HG02870 (cell line): ENCODE measurements at regions not wholly inside any gene's neighbourhood (a gene's known extent, or its start where the extent isn't known, plus 50 kb on each side); places are given as distances from the start of the nearest gene placed in this dataset.
"Not testable (repeated sequence)": the region's sequence is repeated elsewhere in the genome, so short reads cannot be mapped to it uniquely, and the experiment has no call there.

Experiments
- ATAC-seq: cut with Tn5 transposase; IDR thresholded peaks from one replicate; pipeline ENCODE4 v1.9.1; 2021; ENCODE audit warnings: mild to moderate bottlenecking, moderate library complexity; ENCODE audit not compliant: unreplicated experiment

GRCh38 chr6:85866758-85867401, 224.2 kb upstream of the SYNCRIP start:
- no peak for ATAC-seq

DNA sequence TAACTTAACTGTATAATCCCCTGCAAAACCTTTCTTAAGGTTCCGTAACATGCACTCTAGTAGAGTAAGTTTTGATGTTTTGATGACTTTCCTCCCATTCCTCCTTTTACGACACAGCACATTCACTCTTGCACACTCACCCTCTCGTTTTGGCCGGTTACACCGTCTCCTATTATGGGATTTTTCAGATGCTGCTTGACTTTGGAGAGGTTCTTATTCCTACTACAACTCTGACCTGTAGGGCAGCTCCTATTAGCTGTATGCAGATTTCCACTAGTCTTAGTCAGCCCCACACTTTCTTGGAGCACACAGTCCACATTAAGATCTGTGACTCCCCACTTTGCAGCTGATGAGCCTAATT, 223.7 kb upstream of the SYNCRIP start:
- no peak for ATAC-seq

GRCh38 chr6:85865420-85866369, 223.0 kb upstream of the SYNCRIP start:
- ATAC-seq, result no peak

DNA sequence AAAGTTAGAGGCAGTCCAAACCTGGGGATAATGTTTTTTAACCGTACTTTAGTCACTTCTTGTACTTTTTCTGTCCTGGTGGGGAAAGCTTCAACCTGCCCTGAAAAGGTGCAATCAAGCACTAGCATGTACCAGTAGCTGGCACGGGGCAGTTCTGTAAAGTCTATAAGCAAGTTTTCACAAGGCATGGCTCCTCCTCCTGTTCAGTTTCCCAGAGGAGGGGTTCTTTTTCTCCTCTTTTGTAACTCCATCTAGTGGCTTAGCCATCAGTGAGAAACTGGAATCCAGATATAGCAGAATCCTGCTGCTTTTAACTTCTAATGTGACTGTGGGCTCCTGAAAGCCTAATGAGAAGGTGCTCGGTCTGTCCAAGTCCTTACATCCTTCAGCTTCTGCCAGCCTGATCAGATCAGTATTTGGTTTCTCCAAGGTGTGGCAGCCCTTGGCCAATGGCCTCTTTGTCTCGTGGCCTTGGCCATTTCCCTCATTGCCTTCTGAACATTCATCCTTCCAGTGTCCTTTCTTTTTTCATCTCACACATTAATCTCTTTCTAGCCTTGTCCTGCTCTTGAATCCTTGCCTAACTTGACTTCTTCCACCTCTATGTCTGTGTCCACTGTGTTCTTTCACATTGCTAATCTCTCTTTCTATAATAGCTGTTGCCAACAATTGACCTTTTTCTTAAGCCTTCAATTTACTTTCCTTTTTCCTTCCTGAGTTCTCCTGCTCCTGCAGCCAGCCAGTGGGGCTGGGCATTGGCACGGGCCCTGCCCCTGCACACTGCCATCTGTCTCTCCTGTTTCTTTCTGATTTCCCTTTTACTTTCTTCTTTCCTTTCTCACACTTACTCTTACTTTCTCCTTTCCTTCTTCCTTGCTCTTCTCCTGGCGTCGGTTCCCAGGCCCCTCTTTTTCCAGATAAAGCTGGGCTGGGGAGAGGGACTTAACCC, 222.0 kb upstream of the SYNCRIP start:
- ATAC-seq, result no peak

DNA sequence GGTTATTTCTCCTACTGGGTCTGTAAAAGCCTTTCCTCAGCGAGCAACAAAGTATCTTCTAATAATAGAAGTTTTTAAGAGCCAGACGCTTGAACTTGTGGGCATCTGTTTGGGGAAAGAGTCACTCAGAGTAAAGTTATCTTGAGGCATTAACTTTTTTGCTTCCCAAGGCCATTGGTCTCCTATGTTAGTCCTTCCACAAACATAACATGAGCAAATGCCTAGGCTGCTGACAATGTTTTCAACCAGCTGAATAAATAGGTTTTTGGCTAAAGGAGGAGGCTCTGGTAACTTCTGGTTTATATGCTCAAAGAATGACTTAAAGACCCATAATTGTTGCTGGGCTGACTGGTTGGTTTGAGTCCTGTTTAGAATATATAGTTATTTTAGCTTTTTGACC, 213.5 kb upstream of the SYNCRIP start:
- ATAC-seq, result no peak

DNA sequence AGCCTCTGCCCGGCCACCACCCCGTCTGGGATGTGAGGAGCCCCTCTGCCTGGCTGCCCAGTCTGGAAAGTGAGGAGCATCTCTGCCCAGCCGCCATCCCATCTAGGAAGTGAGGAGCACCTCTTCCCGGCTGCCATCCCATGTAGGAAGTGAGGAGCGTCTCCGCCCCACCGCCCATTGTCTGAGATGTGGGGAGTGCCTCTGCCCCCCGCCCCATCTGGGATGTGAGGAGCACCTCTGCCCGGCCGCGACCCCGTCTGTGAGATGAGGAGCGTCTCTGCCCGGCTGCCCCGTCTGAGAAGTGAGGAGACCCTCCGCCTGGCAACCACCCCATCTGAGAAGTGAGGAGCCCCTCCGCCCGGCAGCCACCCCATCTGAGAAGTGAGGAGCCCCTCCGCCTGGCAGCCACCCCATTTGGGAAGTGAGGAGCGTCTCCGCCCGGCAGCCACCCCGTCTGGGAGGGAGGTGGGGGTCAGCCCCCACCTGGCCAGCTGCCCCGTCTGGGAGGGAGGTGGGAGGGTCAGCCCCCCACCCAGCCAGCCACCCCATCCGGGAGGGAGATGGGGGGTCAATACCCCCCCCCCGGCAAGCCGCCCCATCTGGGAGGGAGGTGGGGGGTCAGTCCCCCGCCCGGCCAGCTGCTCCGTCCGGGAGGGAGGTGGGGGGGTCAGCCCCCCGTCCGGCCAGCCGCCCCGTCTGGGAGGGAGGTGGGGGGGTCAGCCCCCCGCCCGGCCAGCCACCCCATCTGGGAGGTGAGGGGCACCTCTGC, 195.8 kb upstream of the SYNCRIP start:
- not testable (repeated sequence) for ATAC-seq

DNA sequence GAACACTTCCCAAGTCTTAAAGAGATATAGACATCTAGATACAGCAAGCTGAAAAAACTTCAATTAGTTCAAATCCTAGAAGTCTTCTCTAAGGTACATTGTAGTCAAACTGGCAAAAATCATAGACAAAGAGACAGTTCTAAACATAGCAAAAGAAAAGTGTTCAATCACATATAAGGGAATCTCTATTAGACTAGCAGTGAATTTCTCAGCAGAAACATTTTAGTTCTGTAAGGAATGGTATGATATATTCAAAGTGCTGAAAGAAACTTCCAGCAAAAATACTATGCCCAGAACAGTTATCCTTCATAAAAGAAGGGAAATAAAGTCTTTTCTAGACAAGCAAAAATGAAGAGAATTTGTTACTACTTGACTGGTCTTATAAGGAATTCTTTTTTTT, 186.3 kb upstream of the SYNCRIP start:
- ATAC-seq, result no peak

DNA sequence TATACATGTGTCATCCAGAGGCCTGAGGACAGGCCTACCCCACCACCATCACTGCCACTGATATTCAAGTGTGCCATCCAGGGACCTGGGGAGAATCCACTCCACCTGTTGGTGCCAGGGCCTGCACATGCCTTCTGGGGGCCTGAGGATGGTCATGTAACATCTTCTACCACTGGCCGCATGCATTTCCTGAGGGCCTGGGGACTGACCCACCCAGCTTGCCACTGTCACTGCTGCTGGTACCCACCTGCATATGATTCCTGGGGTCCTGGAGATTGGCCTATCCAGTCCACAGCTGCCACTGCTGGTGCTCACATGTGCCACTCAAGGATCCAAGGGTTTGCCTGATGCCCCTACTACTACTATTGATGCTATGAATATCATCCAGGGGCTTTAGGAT, 184.3 kb upstream of the SYNCRIP start:
- no peak for ATAC-seq

- no peak for ATAC-seq
These were observed 181.6 kb upstream of the SYNCRIP start for GRCh38 chr6:85824329-85824728.

GRCh38 chr6:85810558-85810957, 167.9 kb upstream of the SYNCRIP start:
- no peak for ATAC-seq

DNA sequence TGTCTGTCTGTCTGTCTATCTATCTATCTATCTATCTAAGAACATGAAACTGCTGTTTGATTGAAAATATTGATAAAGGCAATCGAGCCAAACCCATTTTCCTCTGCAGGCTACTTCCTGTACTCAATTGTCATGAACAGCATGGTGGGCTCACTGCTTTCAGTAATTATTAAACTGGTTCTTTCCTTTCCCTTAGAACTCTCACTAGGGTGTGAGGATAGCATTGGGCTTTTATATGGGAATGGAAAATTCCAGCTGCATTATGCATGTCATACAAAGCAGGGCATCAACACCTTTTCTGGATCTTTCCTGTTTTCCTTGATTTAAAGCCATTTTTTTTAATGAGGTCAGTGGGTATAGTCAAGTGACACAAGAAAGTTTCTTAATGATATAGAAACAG, 161.0 kb upstream of the SYNCRIP start:
- no peak for ATAC-seq

- ATAC-seq, result no peak
These were observed 159.5 kb upstream of the SYNCRIP start for GRCh38 chr6:85802162-85802561.

DNA sequence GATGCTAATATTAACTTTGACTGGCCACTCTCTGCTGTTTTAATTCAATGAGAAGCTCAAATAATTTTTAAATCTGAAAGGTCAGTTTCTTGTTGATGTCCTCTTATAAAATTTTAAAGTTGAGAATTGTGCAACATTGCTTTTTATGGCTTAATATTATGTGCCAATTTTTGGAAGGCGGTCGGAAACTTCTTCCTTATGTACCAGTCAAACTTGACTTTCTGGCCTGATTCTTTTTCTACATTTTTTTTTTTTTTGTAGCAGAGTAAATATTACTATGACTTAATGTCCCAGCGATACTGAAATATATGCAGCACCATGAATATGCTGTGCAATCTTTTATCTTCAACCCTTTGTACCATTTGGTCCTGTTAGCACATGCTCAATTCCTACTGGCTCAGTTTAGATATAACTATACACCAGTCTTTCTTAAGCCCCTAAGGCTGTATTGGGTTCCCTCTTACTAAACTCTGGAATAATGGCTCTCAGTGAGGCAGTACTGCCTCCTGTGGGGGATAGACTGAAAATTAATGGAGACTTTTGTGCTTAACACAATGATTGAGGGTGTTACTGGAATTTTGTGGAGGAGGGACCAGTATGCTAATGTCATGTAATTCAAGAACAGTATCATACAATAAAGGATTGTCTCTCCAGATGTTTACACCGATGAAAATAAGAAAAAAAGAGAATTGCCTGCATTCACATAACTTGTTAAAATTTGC, 156.4 kb upstream of the SYNCRIP start:
- ATAC-seq, result no peak

DNA sequence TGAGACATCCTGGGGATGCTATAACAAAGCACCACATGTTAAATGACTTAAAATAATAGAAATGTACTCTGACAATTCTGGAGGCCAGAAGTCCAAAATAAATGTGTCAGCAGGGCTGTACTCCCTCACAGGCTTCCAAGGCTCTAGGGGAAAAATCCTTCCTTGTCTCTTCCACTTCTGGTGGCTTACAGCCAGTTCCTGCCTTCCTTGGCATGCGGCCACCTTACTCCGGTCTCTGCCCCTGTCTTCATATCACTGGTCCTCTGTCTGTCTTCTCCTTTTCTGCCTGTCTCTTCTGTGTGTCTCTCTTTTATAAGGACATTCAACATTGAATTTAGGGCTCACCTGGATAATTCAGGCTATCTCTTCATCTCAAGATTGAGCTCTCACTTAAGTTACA, 155.3 kb upstream of the SYNCRIP start:
- ATAC-seq, result no peak

DNA sequence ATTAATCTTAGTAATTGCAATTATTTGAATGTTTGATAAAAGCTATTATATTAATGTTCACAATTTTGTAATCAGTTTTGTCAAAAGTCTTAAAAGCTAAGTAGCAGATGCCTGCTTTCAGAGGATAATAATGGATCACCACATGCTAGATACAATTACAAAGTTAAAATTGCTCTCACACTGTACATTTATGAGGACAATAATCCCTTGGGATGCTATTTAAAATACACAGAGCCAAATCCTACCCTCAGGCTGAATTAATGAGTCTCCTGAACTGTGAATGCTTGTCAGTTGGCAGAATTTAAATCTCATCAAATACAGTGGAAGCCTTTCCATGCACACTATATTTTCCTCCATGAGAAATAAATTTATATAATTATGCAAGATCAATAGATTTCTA, 153.3 kb upstream of the SYNCRIP start:
- no peak for ATAC-seq

GRCh38 chr6:85792254-85792653, 149.6 kb upstream of the SYNCRIP start:
- ATAC-seq, result no peak

DNA sequence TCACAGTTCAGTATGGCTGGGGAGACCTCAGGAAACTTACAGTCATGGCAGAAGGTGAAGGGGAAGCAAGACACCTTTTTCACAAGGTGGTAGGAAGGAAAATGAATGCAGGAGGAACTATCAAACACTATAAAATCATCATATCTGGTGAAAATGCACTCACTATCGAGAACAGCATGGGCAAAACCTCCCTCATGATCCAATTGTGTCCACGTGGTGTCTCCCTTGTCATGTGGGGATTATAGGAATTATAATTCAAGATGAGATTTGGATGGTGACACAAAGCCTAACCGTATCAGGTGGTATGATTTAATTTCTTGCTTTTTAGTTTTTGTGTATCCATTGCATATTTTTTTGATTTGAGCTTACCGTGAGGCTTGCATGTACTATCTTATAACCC, 133.2 kb upstream of the SYNCRIP start:
- no peak for ATAC-seq

GRCh38 chr6:85772641-85773040, 130.0 kb upstream of the SYNCRIP start:
- no peak for ATAC-seq

DNA sequence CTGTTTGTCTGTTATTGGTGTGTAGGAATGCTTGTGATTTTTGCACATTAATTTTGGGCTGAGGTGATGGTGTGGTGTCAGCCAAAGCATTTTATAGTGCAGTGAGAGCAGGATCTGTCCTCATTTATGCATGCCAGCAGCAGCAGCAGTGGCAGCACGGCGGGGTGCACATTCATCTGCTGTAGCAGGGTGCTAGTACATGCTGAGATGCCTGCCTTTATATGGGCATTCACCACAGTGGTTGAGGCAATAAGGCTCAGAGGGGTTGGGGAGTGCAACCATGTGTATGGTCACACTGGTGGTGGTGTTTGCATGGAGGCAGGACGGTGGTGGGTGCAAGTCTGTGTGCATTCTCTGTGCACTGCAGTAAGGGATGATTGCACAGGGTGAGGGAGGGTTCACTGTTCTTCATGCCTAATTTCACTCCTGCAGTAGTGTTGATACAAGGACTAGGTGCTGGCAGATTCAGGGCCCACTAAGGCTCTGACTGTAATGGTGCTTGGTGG, 129.3 kb upstream of the SYNCRIP start:
- no peak for ATAC-seq

- ATAC-seq, result no peak
These were observed 128.8 kb upstream of the SYNCRIP start for GRCh38 chr6:85771455-85771854.
